H9 (cell line): ENCODE measurements at regions not wholly inside any gene's neighbourhood (a gene's known extent, or its start where the extent isn't known, plus 50 kb on each side); places are given as distances from the start of the nearest gene placed in this dataset.

ENCODE experiments used
- DNase-seq: peaks from one replicate; pipeline ENCODE4 v3.0.0-alpha.2; 2017
- H2AFZ ChIP-seq: one replicate; pipeline ENCODE4 v1.6.1; 2013; ENCODE audit warnings: mild to moderate bottlenecking, low read length, control low read depth, moderate library complexity
- H2AK5ac ChIP-seq: 2 replicates; pipeline ENCODE4 v1.6.1; 2013; ENCODE audit warnings: low read length, control low read depth, mixed read lengths; ENCODE audit not compliant: insufficient read length
- H2BK120ac ChIP-seq: one replicate; pipeline ENCODE4 v1.6.1; 2013; ENCODE audit warnings: low read depth, mild to moderate bottlenecking, low read length, control low read depth, inconsistent platforms; ENCODE audit not compliant: poor library complexity, severe bottlenecking
- H2BK12ac ChIP-seq: 2 replicates; pipeline ENCODE4 v1.6.1; 2013; ENCODE audit warnings: low read length, control low read depth, mixed read lengths, low read depth; ENCODE audit not compliant: insufficient read length
- H2BK15ac ChIP-seq: 2 replicates; pipeline ENCODE4 v1.6.1; 2013; ENCODE audit warnings: low read depth, low read length, control low read depth
- H2BK20ac ChIP-seq: one replicate; pipeline ENCODE4 v1.6.1; 2013; ENCODE audit warnings: low read depth, mild to moderate bottlenecking, low read length, control low read depth, inconsistent platforms; ENCODE audit not compliant: poor library complexity, severe bottlenecking
- H2BK5ac ChIP-seq: 2 replicates; pipeline ENCODE4 v1.6.1; 2013; ENCODE audit warnings: low read length, control low read depth, mixed read lengths; ENCODE audit not compliant: insufficient read length
- H3K14ac ChIP-seq: 2 replicates; pipeline ENCODE4 v1.6.1; 2013; ENCODE audit warnings: low read length, control low read depth; ENCODE audit not compliant: insufficient read depth
- H3K18ac ChIP-seq: 2 replicates; pipeline ENCODE4 v1.6.1; 2013; ENCODE audit warnings: low read depth, mild to moderate bottlenecking, mixed read lengths, low read length, control low read depth; ENCODE audit not compliant: insufficient read length
- H3K23ac ChIP-seq: 2 replicates; pipeline ENCODE4 v1.6.1; 2013; ENCODE audit warnings: low read length, control low read depth, mixed read lengths, low read depth; ENCODE audit not compliant: insufficient read length
- H3K23me2 ChIP-seq: 2 replicates; pipeline ENCODE4 v1.6.1; 2013; ENCODE audit warnings: low read depth, mild to moderate bottlenecking, mixed read lengths, low read length, control low read depth; ENCODE audit not compliant: insufficient read length, poor library complexity, severe bottlenecking
- H3K27ac ChIP-seq: 2 replicates; pipeline ENCODE4 v1.5.1; 2013; ENCODE audit warnings: low read length, control low read depth, mixed read lengths, low read depth; ENCODE audit not compliant: insufficient read length
- H3K27me3 ChIP-seq: 2 replicates; pipeline ENCODE4 v1.6.1; 2013; ENCODE audit warnings: low read length, control low read depth, inconsistent platforms; ENCODE audit not compliant: insufficient read depth
- H3K4ac ChIP-seq: 2 replicates; pipeline ENCODE4 v1.6.1; 2013; ENCODE audit warnings: low read depth, mild to moderate bottlenecking, control low read depth, inconsistent platforms, low read length, moderate library complexity
- H3K4me1 ChIP-seq: 2 replicates; pipeline ENCODE4 v1.6.1; 2013; ENCODE audit warnings: low read length, control low read depth, inconsistent platforms; ENCODE audit not compliant: insufficient read depth
- H3K4me2 ChIP-seq: 2 replicates; pipeline ENCODE4 v1.6.1; 2013; ENCODE audit warnings: low read length, control low read depth, mixed read lengths; ENCODE audit not compliant: insufficient read length, insufficient read depth
- H3K56ac ChIP-seq: 2 replicates; pipeline ENCODE4 v1.6.1; 2013; ENCODE audit warnings: low read depth, mild to moderate bottlenecking, mixed read lengths, low read length, control low read depth; ENCODE audit not compliant: insufficient read length
- H3K79me1 ChIP-seq: 2 replicates; pipeline ENCODE4 v1.6.1; 2013; ENCODE audit warnings: low read depth, mild to moderate bottlenecking, moderate library complexity, low read length, control low read depth, inconsistent platforms; ENCODE audit not compliant: insufficient read depth, poor library complexity, severe bottlenecking
- H3K79me2 ChIP-seq: 2 replicates; pipeline ENCODE4 v1.6.1; 2013; ENCODE audit warnings: low read length, control low read depth, inconsistent platforms; ENCODE audit not compliant: insufficient read depth
- H3K9ac ChIP-seq: 2 replicates; pipeline ENCODE4 v1.6.1; 2013; ENCODE audit warnings: low read length, control low read depth, mixed read lengths; ENCODE audit not compliant: insufficient read length; ENCODE audit errors: extremely low read depth
- H3K9me3 ChIP-seq: one replicate; pipeline ENCODE4 v1.6.1; 2013; ENCODE audit warnings: low read depth, low read length, inconsistent platforms; ENCODE audit not compliant: control insufficient read depth
- H3T11ph ChIP-seq: one replicate; pipeline ENCODE4 v1.6.1; 2013; ENCODE audit warnings: mild to moderate bottlenecking, low read length, control low read depth, inconsistent platforms
- H4K20me1 ChIP-seq: one replicate; pipeline ENCODE4 v1.6.1; 2013; ENCODE audit not compliant: control insufficient read depth, insufficient read length, insufficient read depth
- H4K5ac ChIP-seq: 2 replicates; pipeline ENCODE4 v1.6.1; 2013; ENCODE audit warnings: low read depth, mild to moderate bottlenecking, mixed read lengths, low read length, control low read depth; ENCODE audit not compliant: insufficient read length
- H4K8ac ChIP-seq: replicated peaks from 2 replicates; pipeline ENCODE4 v1.6.1; 2013; ENCODE audit warnings: low read length, control low read depth, mixed read lengths, low read depth; ENCODE audit not compliant: insufficient read length
- H4K91ac ChIP-seq: 2 replicates; pipeline ENCODE4 v1.6.1; 2013; ENCODE audit warnings: low read depth, mild to moderate bottlenecking, moderate library complexity, mixed read lengths, low read length, control low read depth; ENCODE audit not compliant: insufficient read length
- H3K27ac Mint-ChIP-seq, 3 experiments: 2 replicates in 2 of 3; 3 replicates in 1 of 3; pipeline ENCODE4 v1.8.0; 2020 to 2021; ENCODE audit warnings: mixed read lengths in 3 of 3, mild to moderate bottlenecking in 1 of 3, moderate library complexity in 1 of 3
- H3K27me3 Mint-ChIP-seq: 2 replicates; pipeline ENCODE4 v1.8.0; 2021; ENCODE audit warnings: low read depth, mild to moderate bottlenecking, moderate library complexity, mixed read lengths
- H3K36me3 Mint-ChIP-seq, 3 experiments: 2 replicates in 2 of 3; 3 replicates in 1 of 3; pipeline ENCODE4 v1.8.0; 2020 to 2021; ENCODE audit warnings: low read depth in 3 of 3, mixed read lengths in 3 of 3; ENCODE audit not compliant: insufficient read depth in 1 of 3
- H3K4me1 Mint-ChIP-seq, 2 experiments: 2 replicates each; pipeline ENCODE4 v1.8.0; 2020; ENCODE audit warnings: mixed read lengths in 2 of 2
- H3K4me3 Mint-ChIP-seq, 2 experiments: 2 replicates in 1 of 2; 3 replicates in 1 of 2; pipeline ENCODE4 v1.8.0; 2020 to 2021; ENCODE audit warnings: mild to moderate bottlenecking in 2 of 2, mixed read lengths in 2 of 2, moderate library complexity in 1 of 2
- H3K9me3 Mint-ChIP-seq, 2 experiments: 2 replicates in 1 of 2; 3 replicates in 1 of 2; pipeline ENCODE4 v1.8.0; 2020; ENCODE audit warnings: mild to moderate bottlenecking in 2 of 2, mixed read lengths in 2 of 2, moderate library complexity in 1 of 2
- CTCF ChIP-seq: fragments of 200-600 bp; sonication (generic); conservative IDR thresholded peaks from 3 replicates; pipeline ENCODE4 v1.8.0; 2021; ENCODE audit warnings: antibody characterized with exemption, mild to moderate bottlenecking
- WGBS: extraction: QIAGEN DNeasy Blood & Tissue Kit; methylation state at CpG from one replicate; pipeline ENCODE4 v1.1.7; 2013; ENCODE audit warnings: missing lambda C conversion rate, low lambda C conversion rate, mixed read lengths; ENCODE audit not compliant: insufficient read length; ENCODE audit errors: extremely low coverage; 5-methylcytosine and 5-hydroxymethylcytosine counted together

GRCh38 chr1:188371295-188371806 lies 1542.6 kb downstream of the PLA2G4A start:
- Histone ChIP-seq H3K4me1 (no peaks in the 10 kb centered on the region), H2BK12ac (no peak overlapping the region), H4K91ac (no peak overlapping the region), H3K23ac (no peak overlapping the region), H2BK5ac (no peak overlapping the region), H2BK120ac (no peak overlapping the region), H2AK5ac (no peak overlapping the region), H3K27ac (no peak overlapping the region), H3K23me2 (no peaks in the 10 kb centered on the region), H4K8ac (no peak overlapping the region), H2BK20ac (no peak overlapping the region), H3K27me3 (no peaks in the 10 kb centered on the region), H3K79me1 (no peaks in the 10 kb centered on the region), H3K18ac (no peak overlapping the region), H3K79me2 (no peaks in the 10 kb centered on the region), H3K14ac (no peak overlapping the region), H3K4me2 (no peak overlapping the region), H4K20me1 (no peaks in the 10 kb centered on the region), H3K9ac (no peak overlapping the region), H3T11ph (no peak overlapping the region), H2AFZ (no peak overlapping the region), H3K56ac (no peak overlapping the region), H4K5ac (no peak overlapping the region), H2BK15ac (no peak overlapping the region), H3K9me3 (no peaks in the 10 kb centered on the region), H3K4ac (no peak overlapping the region)
- Mint-ChIP-seq H3K4me1 (peaks cover 13 to 16% of the 10 kb centered on the region in 2 experiments), H3K27me3 (no peaks in the 10 kb centered on the region), H3K9me3 (peaks cover 0 to 5% of the 10 kb centered on the region in 2 experiments; a peak in 3 of 5 replicates), H3K27ac (no peak overlapping the region), H3K36me3 (peaks cover 0 to 2% (median 2%) of the 10 kb centered on the region in 3 experiments; a peak in 3 of 7 replicates), H3K4me3 (no peak overlapping the region)
- no CpG with 5 or more reads among the region's 1 CpG for WGBS
- no peak for TF ChIP-seq CTCF
- DNase-seq, result no peak
